Forelimb muscle (tissue), 1 donor: ENCODE measurements at regions not wholly inside any gene's neighbourhood (a gene's known extent, or its start where the extent isn't known, plus 50 kb on each side); places are given as distances from the start of the nearest gene placed in this dataset.
A peak's percentile ranks its signal among the peaks of the same experiment; 100 is the strongest.
"Not testable (repeated sequence)": the region's sequence is repeated elsewhere in the genome, so short reads cannot be mapped to it uniquely, and the experiment has no call there.

Source experiments
- DNase-seq: peaks from one replicate; pipeline ENCODE4 v3.0.0-alpha.2; 2013; ENCODE audit warnings: low read depth

DNA sequence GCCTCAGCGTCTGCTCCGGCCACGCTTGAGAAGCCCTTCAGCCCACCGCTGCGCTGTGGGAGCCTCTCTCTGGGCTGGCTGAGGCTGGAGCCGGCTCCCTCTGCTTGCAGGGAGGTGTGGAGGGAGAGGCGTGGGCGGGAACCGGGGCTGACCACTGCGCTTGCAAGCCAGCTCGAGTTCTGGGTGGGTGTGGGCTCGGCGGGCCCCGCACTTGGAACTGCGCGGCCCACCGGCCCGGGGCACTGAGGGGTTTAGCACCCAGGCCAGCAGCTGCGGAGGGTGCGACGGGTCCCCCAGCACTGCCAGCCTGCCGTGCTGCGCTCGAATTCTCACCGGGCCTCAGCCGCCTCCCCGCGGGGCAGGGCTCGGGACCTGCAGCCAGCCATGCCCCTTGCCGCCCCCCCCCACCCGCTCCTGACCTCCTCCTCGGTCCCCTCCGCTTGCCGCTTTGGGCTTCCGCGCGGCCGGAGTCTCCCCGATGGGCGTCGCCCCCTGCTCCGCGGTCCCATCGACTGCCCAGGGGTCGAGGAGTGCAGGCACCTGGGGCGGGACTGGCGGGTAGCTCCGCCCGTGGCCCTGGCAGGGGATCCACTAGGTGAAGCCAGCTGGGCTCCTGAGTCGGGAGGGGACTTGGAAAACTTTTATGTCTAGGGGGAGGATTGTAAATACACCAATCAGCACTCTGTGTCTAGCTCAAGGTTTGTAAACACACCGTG lies 106.7 kb downstream of the RAP2B start:
- DNase-seq, result no peak

DNA sequence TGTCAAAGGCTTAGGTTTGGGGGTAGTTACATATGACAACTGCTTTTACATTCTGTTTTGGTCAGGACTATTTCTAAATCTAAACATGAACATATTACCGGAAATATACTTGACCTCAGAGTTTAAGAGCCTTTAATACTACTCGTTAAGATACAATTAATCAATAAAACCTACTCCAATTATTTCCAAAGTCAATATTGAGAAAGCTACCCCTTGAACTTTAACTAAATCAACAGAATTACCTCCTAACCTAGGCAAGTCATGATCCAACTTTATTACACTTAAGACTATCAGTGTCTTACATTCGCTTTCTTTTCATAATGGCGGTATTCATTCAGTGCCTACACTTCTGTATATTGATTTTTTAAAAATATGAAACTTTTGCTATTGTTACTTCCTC lies 107.7 kb downstream of the RAP2B start:
- DNase-seq, result no peak

DNA sequence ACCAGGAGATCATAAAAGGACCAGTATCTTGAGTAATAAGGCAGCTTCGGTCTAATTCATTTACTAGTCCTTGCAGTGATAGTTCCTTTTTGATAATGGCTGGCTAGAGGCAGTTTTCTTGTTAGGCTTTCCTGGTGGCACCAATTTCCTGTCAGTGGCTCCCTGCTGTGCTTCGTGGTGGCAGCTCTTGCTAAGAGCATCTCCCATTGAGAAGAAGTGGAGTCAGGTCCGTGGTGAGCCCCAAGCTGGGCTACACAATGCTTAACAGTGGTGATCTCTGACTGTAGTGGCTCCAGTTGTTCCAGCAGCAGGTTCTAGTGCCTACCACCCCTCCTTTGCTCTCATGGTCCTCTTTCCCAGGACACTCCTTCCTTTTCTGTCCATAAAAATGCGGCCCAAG lies 111.2 kb downstream of the RAP2B start:
- no peak for DNase-seq

DNA sequence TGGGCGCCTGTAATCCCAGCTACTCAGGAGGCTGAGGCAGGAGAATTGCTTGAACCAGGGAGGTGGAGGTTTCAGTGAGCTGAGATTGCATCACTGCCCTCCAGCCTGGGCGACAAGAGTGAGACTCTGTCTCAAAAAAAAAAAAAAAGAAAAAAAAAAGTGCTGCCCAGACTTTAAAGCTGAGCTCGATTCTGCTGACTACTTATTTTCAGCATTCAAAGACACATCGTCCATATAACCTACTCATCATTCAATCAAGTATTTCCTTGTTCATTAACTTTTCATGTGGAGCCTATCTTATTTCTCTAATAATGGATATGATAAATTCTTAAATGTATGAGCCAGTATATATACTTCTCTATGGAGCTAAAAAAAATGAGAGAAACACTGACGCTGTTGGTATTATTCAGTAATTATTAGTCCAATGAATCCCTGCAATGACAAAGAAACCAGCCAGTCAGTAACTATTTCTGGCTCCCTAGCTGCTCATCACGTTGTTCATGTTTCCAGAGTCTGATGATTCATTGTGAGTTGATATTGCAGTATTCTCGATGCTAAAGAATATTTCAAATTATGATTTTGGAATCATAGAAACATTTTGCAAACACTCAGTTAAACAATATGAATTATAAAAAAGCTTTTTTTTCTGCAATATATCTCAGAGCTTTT lies 111.9 kb downstream of the RAP2B start:
- DNase-seq, result no peak

DNA sequence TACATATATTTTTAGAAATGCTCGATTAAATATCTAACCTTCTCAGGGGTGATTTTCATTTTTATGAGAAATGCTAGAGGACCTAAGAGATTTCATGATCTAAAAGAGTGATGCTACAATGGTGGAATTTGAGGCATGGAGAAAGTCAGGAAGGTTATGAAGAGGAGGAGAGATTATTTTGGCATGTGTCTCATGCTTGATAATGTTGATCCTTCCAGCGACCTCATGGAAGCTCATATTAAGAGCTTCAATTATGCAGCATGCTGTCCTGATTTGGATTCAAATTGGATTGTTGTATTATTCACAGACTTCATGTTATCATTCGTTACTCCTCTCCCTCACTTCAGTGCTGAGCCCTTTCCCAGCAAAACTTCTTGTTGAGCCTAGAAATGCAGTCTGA lies 112.5 kb downstream of the RAP2B start:
- no peak for DNase-seq

DNA sequence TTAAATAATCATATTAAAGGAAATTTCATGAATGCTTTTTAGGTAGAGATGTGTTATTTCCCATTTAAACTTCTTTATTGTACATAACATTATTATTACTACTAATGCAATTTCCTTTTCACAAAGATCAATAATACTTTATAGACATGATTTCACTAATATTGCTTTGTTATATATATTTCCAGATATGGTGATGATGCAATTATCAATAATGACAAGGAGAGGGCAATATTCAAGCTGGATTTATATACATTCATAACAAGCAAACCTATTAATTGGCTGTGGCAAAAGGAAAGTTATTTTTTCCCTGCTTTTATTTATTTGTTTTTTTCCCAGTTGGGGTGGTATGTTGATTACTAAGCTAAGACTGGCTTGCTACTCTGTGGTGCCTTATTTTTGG lies 113.5 kb downstream of the RAP2B start:
- DNase-seq, result no peak

DNA sequence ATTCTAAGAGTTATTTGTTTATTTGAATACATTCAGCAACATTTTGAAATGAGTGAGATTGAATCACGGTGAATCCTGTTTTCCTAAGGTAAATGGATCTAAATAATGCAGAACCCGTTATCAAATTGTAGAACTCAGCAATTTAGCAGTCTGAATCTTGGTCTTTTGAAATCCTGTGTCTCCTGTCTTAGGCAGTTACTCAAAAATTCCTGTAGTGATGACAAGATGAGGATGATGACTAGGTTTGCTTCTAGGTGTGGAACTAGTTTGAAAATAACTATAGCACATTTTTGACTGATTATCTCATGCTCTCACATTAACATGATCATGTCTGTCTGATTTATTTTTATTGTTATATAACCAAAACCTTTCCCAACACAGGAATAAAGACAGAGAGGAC lies 115.0 kb downstream of the RAP2B start:
- DNase-seq, result no peak

DNA sequence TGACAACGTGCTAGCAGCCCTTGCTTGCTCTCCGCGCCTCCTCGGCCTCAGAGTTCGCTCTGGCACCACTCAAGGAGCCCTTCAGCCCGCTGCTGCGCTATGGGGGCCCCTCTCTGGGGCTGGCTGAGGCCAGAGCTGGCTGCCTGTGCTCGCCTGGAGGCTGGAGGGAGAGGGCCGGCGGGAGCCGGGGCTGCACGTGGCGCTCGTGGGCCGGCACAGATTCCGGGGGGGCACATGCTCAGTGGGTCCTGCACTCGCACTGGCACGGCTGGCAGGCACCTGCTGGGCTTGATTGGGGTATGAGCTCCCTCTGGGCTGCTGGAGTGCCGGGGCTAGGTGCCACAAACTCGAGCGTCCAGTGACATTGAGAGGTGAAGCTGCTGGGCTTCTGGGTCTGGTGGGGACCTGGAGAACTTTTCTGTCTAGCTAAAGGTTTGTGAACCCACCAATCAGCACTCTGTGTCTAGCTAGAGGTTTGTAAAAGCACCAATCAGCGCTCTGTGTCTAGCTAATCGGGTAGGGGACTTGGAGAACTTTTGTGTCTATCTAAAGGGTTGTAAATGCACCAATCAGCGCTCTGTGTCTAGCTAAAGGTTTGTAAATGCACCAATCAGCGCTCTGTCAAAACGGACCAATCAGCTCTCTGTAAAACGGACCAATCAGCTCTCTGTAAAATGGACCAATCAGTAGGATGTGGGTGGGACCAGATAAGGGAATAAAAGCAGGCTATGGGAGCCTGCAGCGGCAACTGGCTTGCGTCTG lies 119.4 kb downstream of the RAP2B start:
- DNase-seq, result not testable (repeated sequence)

DNA sequence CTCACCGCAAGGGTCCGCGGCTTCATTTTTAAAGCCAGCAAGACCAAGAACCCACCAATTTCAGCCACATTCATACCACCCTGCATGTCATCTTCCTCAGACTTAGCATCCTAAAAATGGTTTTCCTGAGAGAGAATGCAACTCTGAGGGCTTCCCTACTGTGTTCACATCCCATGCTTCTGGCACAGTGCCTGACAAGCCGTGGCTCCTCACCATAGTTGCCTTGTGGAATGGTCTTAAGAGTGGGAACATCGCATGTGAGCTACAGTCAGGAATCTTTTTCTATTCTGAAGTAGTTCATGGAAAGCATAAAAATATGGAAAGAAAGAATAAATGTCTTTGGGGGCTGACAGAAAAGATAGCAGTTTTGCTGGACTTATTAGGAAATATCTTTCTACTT lies 120.3 kb downstream of the RAP2B start:
- no peak for DNase-seq

DNA sequence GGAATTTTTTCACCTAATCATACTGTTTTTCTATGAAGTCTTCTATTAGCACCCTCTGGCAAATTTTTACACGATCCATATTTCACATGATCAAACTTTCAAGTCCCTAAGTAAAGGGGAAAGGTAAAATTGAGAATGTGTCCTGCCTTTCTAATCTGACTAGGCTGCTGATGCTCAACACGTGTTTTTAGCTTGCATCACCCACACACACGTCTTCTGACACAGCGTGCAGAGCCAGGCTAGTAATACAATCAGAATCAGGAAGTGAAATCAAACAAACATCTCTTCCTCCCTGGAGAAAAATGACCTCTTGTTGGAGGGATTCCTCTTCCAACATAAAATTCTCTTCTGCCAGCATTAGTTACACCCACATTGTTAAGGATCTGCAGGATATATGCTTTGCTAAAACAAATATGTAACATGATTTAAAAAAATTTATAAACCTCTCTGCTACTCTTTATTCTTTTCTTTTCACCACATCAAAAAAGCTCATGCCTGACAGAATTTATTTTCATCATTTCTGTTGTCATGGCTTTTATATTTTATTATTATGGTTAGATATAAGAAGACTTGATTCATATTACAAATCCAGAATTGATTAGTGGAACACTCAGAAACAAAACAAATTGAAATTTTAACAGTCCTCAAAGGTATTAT lies 122.4 kb downstream of the RAP2B start:
- DNase-seq, result peak; percentile 76

DNA sequence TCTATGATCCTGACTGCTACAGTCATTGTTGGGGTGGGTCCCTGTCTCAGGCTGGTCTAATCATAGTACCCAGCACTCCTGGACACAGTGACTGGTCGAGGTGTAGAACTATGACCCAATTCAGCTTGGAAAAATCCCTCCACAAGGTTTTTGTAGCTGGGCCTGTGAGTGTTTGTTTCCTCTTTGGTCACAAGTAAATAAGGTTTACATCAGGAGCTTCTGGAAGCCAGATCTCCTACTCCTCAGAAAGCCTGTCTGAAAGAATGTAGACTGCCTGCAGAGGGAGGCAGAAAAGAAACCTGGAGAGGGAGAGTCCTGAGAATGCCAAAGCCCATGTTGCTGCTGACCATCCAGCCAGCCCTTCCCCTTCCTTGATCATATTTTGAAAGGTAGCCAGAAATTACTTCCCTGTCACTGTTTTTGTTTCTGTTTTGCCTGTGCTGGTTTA lies 123.2 kb downstream of the RAP2B start:
- DNase-seq, result no peak

DNA sequence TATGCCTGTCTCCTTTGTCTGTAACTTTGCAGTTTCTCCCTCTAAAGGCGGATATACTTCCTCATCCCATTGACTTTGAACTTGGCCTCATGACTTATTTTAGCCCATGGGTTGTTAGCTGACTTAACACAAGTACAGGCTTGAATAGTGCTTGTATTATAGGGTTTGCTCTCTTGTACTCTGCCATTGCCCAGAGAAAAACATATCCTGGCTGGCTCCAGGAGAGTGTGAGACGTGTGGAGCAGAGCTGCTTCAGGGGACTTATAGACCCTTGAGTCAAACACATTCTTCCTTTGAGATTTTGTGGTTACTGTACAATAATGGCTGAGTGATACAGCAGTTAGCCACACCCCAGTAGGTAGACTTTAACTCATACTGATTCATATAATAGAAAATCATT lies 124.0 kb downstream of the RAP2B start:
- DNase-seq, result no peak

DNA sequence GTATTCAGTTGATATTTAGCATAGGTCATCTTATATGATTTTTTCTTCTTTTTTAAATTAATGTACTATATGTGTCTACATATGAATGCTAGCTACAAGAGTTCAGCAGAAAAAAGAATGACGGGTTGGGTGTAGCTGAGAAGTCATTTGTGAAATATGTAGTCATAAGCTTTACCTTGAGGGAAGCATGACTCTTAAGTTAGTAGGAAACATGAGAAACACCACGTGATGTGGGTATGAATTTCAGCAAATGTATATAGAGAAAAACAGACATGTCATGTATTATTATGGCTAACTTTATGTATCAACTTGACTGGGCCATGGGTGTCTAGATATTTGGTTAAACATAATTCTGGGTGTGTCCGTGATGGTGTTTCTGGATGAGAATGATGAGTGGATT lies 125.0 kb downstream of the RAP2B start:
- no peak for DNase-seq

DNA sequence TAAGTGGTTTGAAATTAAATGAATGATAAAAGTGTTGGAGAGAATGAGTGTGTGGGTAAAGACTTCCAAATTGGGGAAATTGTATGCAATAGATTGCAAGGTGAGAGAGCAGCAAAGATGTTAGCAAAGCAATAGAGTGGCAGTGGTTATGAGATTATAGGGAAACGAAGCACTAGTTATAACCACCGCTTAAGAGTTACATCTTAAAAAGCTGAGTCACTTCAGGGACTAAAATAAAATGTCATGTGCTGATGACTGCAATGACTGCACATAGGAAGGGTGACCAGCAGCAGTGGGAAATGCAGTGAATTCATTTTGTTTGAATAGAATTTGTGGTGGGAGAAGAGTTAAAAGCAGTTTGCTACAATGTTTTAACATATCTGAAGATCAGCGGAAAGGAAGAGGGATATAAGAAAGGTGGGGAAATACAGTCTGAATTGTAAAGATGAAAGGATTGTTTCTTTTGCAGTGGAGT lies 127.3 kb downstream of the RAP2B start:
- DNase-seq, result no peak

DNA sequence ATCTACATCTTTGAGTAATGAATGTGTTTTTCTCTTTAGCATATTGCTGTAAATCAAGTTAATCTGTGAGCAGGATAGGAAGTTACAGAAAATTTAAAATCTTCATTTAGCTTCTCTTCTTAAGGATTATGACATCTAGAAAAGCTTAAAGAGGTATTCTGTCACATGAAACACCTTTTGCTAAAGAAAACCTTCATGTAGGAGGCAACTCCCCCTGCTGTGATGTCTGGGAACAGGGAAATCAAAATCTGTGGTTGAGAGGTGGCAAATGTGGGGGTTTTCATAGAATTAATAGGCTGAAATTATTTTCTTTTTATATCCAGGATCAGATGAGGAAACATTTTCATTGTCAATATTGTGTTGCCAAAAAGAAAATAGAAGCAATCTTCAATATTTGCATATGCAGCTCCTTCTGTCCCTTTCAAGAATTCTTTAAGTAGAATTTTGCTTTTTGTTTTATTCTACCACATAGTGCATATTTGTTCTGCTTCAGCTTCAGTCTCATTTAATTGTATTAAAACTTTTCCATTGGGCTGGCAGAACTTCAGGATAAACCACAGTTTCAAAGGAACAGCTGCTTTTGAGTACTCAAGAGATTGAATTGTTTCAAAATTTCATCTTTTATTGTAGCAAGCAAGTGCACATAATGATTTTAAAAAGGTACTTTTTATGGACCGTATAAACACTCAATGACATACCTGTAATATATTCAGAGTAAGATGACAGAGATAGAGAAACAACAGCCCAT lies 128.4 kb downstream of the RAP2B start:
- DNase-seq, result no peak

DNA sequence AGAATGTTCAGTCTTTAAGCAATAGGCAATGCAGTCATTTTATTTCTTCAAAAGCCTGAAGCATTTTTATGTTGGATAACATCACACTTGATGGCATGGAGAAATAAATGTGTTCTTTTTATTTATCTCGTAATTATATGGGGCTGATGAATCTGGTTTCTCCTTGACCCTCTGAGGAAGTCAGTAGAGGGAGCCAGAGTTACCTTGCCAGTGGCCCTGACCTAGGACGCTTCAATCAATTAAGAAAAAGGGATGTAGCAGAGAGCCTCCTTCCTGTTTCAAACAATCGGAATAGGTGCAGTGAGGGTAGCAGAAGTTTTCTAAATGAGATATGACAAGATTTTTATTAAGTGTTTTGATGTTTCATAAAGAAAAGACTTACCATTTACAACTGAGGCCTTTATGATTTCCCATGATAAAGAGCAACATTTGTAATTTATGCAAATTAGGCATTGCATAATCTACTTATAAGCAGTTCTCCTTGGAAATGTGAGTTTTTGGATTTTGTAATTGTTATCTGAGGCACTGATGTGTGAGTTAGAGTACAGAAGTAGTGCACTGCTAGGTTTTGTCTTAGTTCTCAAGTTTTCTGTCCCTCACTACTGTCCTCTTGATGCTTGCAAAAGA lies 129.1 kb downstream of the RAP2B start:
- DNase-seq, result no peak

DNA sequence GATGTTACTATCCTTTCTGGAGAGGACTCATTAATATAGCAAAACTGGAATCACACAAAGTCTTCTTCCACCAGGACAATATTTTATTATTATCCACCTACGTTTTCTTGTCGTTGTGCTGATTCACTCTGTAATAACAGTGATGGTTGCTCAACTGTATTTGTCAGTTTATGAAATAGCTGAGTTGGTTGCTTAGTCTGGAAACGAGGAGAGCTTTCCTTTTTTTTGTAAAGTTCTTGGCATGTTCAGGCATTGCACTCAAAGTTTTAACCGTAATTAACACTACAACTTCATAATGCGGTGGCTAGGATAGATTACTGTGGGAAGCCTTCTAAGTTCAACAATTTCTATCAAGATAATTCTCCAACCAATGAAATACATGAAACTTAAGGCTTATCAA lies 131.2 kb downstream of the RAP2B start:
- no peak for DNase-seq

DNA sequence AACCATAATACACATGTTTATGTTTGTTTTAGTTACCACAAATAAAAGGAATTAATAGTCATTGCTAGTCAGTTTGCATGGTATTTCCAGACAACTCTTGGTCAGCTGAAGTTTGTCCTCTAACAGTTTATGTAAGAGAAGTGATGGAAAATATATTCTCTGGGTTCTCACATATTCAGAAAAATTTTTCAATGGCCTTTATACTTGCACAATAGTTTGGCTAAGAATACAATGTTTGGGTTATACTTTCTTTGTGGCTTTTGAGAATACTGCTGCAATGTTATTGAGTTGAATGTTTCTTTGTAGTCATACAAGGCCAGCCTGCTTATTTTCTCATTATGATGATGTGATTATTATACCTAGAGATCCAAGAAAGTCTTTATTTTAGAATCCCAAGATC lies 133.9 kb downstream of the RAP2B start:
- no peak for DNase-seq

DNA sequence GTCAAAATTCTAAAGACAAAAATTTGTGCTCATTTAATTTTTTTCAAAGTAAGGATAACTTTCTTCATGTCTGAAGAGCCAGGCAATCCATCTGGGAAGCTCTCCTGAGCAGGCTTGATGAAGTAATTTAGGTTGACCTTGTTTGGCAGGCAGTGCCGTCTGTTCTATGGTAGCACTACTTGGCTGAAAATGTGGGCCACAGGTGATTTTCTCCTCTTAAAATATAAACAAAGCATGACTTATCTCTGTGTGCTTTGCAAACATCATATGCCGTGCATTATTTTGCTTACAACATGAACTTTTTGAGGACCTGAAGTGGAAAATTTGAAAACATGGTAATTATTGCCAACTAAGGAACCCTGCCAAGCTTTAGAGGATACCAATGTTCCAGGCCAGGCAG lies 143.2 kb downstream of the RAP2B start:
- DNase-seq, result no peak

DNA sequence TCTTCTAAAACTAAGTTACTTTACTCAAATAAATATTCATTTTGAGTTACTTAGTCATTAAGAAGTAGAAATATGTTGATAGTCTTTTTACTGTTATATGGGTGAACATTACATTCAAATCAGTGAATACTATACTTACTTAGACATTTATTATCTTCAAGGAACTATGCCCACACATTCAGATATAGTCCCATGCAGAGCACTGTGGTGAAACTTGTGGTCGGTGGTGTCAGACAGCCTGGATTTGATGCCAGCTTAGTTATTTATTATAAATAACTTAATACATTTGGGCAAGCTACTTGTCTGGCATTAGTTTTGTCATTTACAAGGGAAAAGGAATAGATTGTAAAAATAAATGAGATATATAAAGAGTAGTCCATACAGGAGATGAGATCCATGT lies 149.5 kb downstream of the RAP2B start:
- no peak for DNase-seq
